ENCODE measurements at regions not wholly inside any gene's neighbourhood (a gene's known extent, or its start where the extent isn't known, plus 50 kb on each side); places are given as distances from the start of the nearest gene placed in this dataset.

- DNase-seq, result no peak
These were observed 1074.1 kb downstream of the AACS start for GRCh38 chr12:126139355-126139754.

GRCh38 chr12:126144603-126145002, 1079.4 kb downstream of the AACS start:
- DNase-seq, result no peak

GRCh38 chr12:126147321-126147720, 1082.1 kb downstream of the AACS start:
- no peak for DNase-seq

GRCh38 chr12:126156806-126157574, 1091.8 kb downstream of the AACS start:
- no peak for DNase-seq

GRCh38 chr12:126157575-126157966, 1092.3 kb downstream of the AACS start:
- DNase-seq, result no peak

- no peak for DNase-seq
These were observed 1093.9 kb downstream of the AACS start for GRCh38 chr12:126159139-126159538.

GRCh38 chr12:126160912-126161311, 1095.7 kb downstream of the AACS start:
- DNase-seq, result no peak

- DNase-seq, result no peak
These were observed 1098.7 kb downstream of the AACS start for GRCh38 chr12:126163984-126164383.

- DNase-seq, result no peak
These were observed 1106.8 kb downstream of the AACS start for GRCh38 chr12:126171937-126172559.

GRCh38 chr12:126182619-126183236, 1117.5 kb downstream of the AACS start:
- DNase-seq, result no peak

GRCh38 chr12:126185025-126185424, 1119.8 kb downstream of the AACS start:
- DNase-seq, result peak; percentile 31 to 61

GRCh38 chr12:126189856-126190255, 1124.6 kb downstream of the AACS start:
- peak in 1 of 2 experiments; percentile 36 for DNase-seq

GRCh38 chr12:126191031-126191891, 1126.0 kb downstream of the AACS start:
- peak in 1 of 2 experiments; percentile 24 for DNase-seq

- no peak for DNase-seq
These were observed 1126.7 kb downstream of the AACS start for GRCh38 chr12:126191949-126192348.

- DNase-seq, result no peak
These were observed 1128.0 kb downstream of the AACS start for GRCh38 chr12:126193190-126193589.

- no peak for DNase-seq
These were observed 1131.0 kb downstream of the AACS start for GRCh38 chr12:126196263-126196662.

- no peak for DNase-seq
These were observed 1133.3 kb downstream of the AACS start for GRCh38 chr12:126198516-126198915.

GRCh38 chr12:126198966-126199692, 1133.9 kb downstream of the AACS start:
- DNase-seq, result no peak

- DNase-seq, result no peak
These were observed 1136.8 kb downstream of the AACS start for GRCh38 chr12:126201981-126202537.

GRCh38 chr12:126204326-126204725, 1139.1 kb downstream of the AACS start:
- DNase-seq, result no peak

- no peak for DNase-seq
These were observed 1144.8 kb downstream of the AACS start for GRCh38 chr12:126210026-126210425.

GRCh38 chr12:126210448-126210847, 1145.2 kb downstream of the AACS start:
- no peak for DNase-seq
